Fibroblast of the aortic adventitia (primary cell): ENCODE measurements at regions not wholly inside any gene's neighbourhood (a gene's known extent, or its start where the extent isn't known, plus 50 kb on each side); places are given as distances from the start of the nearest gene placed in this dataset.
A peak's percentile ranks its signal among the peaks of the same experiment; 100 is the strongest.

Source experiments
- DNase-seq: peaks from one replicate; pipeline ENCODE4 v3.0.0-alpha.2; 2010; ENCODE audit warnings: low read depth
- H3K4me3 ChIP-seq: 2 replicates; pipeline ENCODE4 v1.5.1; 2011; ENCODE audit warnings: low read depth, mild to moderate bottlenecking, control low read depth, low read length, moderate library complexity
- CTCF ChIP-seq: IDR thresholded peaks from 2 replicates; pipeline ENCODE4 v1.5.1; 2011; ENCODE audit warnings: mild to moderate bottlenecking, low read length, control low read depth, inconsistent platforms; ENCODE audit not compliant: insufficient read depth

GRCh38 chr13:107864543-107865317, 350.6 kb downstream of the LIG4 start:
- DNase-seq: peak; percentile 70
- peak overlapping the region; percentile 66 for H3K4me3 ChIP-seq
- TF ChIP-seq CTCF: no peak

GRCh38 chr13:107860284-107860683, 355.1 kb downstream of the LIG4 start:
- DNase-seq: no peak
- no peak for TF ChIP-seq CTCF
- H3K4me3 ChIP-seq: no peak overlapping the region

DNA sequence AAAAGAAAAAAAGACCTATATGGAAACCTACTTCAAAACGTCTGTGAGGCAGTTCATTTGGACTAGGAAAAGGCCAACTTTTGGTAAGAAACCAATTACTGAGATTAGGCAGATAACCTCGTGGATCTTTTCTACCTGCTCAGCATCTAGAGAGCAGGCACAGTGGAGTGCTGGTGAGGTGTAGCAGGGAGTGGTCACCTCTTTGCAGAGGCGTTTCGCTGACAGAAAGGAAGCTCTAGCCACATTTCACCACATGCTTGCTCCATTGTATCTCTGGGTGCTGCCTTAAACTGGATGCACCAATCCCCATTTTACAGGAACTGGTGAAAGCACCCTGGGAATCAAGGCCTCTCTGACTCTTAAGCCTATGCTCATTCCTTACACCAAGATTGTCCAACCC, 360.5 kb downstream of the LIG4 start:
- no peak for DNase-seq
- TF ChIP-seq CTCF: no peak

GRCh38 chr13:107852072-107852471, 363.3 kb downstream of the LIG4 start:
- DNase-seq: no peak
- H3K4me3 ChIP-seq: no peak overlapping the region
- no peak for TF ChIP-seq CTCF

More for the DNA sequence above, 360.5 kb downstream of the LIG4 start:
- H3K4me3 ChIP-seq: no peak overlapping the region

DNA sequence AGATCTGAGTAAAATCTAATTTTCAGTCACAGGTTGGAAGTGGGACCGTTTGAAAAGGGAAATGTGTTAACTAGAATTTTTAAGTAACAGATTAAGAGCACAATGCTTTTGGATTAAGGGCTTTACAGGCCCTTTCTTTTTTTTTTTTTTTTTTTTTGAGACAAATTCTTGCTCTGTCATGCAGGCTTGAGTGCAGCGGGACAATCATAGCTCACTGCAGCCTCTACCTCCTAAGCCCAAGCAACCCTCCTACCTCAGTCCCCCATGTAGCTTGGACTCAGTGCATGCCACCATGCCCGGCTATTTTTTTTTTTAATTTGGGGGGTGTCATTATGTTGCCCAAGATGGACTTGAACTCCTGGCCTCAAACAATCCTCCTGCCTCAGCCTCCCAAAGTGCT, 363.7 kb downstream of the LIG4 start:
- DNase-seq: no peak
- TF ChIP-seq CTCF: no peak
- H3K4me3 ChIP-seq: no peak overlapping the region

DNA sequence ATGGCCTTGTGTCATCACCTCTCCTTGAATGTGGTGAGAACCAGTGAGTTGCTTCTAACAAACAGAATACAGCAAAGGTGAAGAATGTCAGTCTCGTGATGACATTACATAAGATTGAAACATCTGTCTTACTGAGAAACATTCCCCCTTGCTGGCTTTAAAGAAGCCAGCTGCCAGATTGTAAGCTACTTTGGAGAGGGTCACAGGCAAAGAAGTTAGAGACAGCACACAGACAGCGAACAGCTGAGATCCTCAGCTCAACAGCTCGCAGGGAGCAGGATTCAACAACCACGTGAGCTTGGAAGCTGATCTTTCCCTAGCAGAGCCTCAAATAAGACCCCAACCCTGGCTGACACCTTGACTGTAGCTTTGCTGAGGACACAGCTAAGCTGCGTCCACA, 367.9 kb downstream of the LIG4 start:
- DNase-seq: no peak
- no peak for TF ChIP-seq CTCF

DNA sequence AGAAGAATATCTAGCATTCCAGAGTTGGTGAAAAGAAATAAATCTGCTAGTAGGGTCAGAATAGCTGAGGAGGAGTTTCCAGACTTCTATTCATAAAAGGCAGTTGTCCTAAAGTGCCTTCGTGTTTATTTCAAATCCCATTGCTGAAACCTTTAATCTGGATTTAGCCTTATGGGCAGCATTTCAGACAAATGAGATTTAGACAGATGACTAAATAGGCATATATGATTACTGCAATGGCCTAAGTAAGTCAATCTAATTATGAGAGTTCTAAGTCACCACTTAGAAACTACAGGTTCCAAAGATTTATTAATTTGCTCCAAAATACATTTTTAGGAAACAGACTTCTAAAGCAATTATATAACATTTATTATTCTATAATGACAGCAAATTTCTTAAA, 368.7 kb downstream of the LIG4 start:
- no peak for DNase-seq
- TF ChIP-seq CTCF: no peak
- no peak overlapping the region for H3K4me3 ChIP-seq

More for the DNA sequence above, 367.9 kb downstream of the LIG4 start:
- H3K4me3 ChIP-seq: no peak overlapping the region
